H1 (cell line): ENCODE measurements at regions not wholly inside any gene's neighbourhood (a gene's known extent, or its start where the extent isn't known, plus 50 kb on each side); places are given as distances from the start of the nearest gene placed in this dataset.

ENCODE experiments used
- CTCF ChIA-PET: fragments of 300-600 bp; sonication (Branson Sonifier 250); formaldehyde crosslinking; loops from one replicate; lab custom pipeline; 2021; ENCODE audit not compliant: partially characterized antibody; lab: Charles Lee
- POLR2A ChIA-PET: fragments of 300-600 bp; sonication (Branson Sonifier 250); formaldehyde crosslinking; loops from one replicate; lab custom pipeline; 2021; ENCODE audit warnings: inconsistent platforms; ENCODE audit not compliant: partially characterized antibody; lab: Charles Lee
- DNase-seq, 2 experiments: peaks; one replicate each; pipeline versions ENCODE4 v3.0.0 to v3.0.0-alpha.2; 2010 to 2022; ENCODE audit warnings: low spot score in 2 of 2, low read depth in 1 of 2, mixed read lengths in 1 of 2
- FAIRE-seq: peaks from 2 replicates; lab custom pipeline; 2011; peaks lifted over from hg19 to GRCh38; lab: Jason Lieb, UNC
- H2AFZ ChIP-seq: 2 replicates; pipeline ENCODE4 v1.8.1; 2012; ENCODE audit warnings: low read length, inconsistent platforms
- H2AK5ac ChIP-seq: 2 replicates; pipeline ENCODE4 v1.6.1; 2013; ENCODE audit warnings: low read depth, low read length
- H2BK120ac ChIP-seq: replicated peaks from 2 replicates; pipeline ENCODE3; 2013; ENCODE audit warnings: low read depth, low read length, inconsistent platforms
- H2BK12ac ChIP-seq: 2 replicates; pipeline ENCODE4 v1.6.1; 2013; ENCODE audit warnings: low read depth, low read length
- H2BK15ac ChIP-seq: 2 replicates; pipeline ENCODE4 v1.6.1; 2013; ENCODE audit warnings: low read length
- H2BK20ac ChIP-seq: 2 replicates; pipeline ENCODE4 v1.6.1; 2013; ENCODE audit warnings: low read length
- H2BK5ac ChIP-seq: 2 replicates; pipeline ENCODE4 v1.6.1; 2013; ENCODE audit warnings: low read depth, low read length
- H3K14ac ChIP-seq: 2 replicates; pipeline ENCODE4 v1.6.1; 2013; ENCODE audit warnings: inconsistent platforms; ENCODE audit not compliant: insufficient read length
- H3K18ac ChIP-seq: 2 replicates; pipeline ENCODE4 v1.6.1; 2013; ENCODE audit warnings: low read length; ENCODE audit errors: extremely low read depth
- H3K23ac ChIP-seq: 2 replicates; pipeline ENCODE4 v1.6.1; 2013; ENCODE audit warnings: inconsistent platforms; ENCODE audit not compliant: insufficient read length
- H3K23me2 ChIP-seq: 2 replicates; pipeline ENCODE4 v1.6.1; 2013; ENCODE audit warnings: low read depth, low read length
- H3K27ac ChIP-seq: 2 replicates; pipeline ENCODE4 v1.6.1; 2011; ENCODE audit warnings: low read depth, low read length, inconsistent platforms
- H3K27me3 ChIP-seq, 4 experiments: replicated peaks in 1 of 4; 1 replicate in 1 of 4; 2 replicates in 3 of 4; pipeline versions ENCODE4 v1.6.1 to v1.8.1; 2011 to 2013; ENCODE audit warnings: low read length in 3 of 4, mild to moderate bottlenecking in 3 of 4, inconsistent platforms in 2 of 4, mixed read lengths in 2 of 4, moderate library complexity in 1 of 4; ENCODE audit not compliant: control insufficient read depth in 3 of 4, insufficient read depth in 3 of 4; ENCODE audit errors: extremely low read depth in 1 of 4
- H3K36me3 ChIP-seq, 4 experiments: 2 replicates each; pipeline versions ENCODE4 v1.6.1 to v1.8.1; 2011 to 2013; ENCODE audit warnings: mild to moderate bottlenecking in 4 of 4, low read length in 3 of 4, moderate library complexity in 2 of 4, control low read depth in 1 of 4, inconsistent platforms in 1 of 4; ENCODE audit not compliant: insufficient read depth in 4 of 4, control insufficient read depth in 2 of 4
- H3K4ac ChIP-seq: replicated peaks from 2 replicates; pipeline ENCODE3; 2013; ENCODE audit warnings: low read length, low read depth, mixed read lengths, inconsistent platforms; ENCODE audit not compliant: insufficient read length
- H3K4me1 ChIP-seq, 4 experiments: replicated peaks in 1 of 4; 1 replicate in 1 of 4; 2 replicates in 3 of 4; pipeline versions ENCODE4 v1.6.1 to v1.8.1; 2011 to 2013; ENCODE audit warnings: low read length in 3 of 4, inconsistent platforms in 2 of 4, mixed read lengths in 1 of 4; ENCODE audit not compliant: insufficient read depth in 4 of 4, control insufficient read depth in 3 of 4
- H3K4me2 ChIP-seq, 2 experiments: 2 replicates each; pipeline versions ENCODE4 v1.6.1 to v1.8.1; 2011 to 2013; ENCODE audit warnings: low read depth in 2 of 2, low read length in 2 of 2, control low read depth in 1 of 2, inconsistent platforms in 1 of 2, mild to moderate bottlenecking in 1 of 2; ENCODE audit not compliant: insufficient read depth in 1 of 2
- H3K4me3 ChIP-seq, 4 experiments: fragments of 200-600, 300-600 bp in 1 of 4; sonication (generic), shearing (Covaris generic), sonication (Bioruptor Twin) in 1 of 4; 2 replicates each; pipeline versions ENCODE4 v1.5.1 to v1.8.1; 2011 to 2016; ENCODE audit warnings: low read length in 4 of 4, low read depth in 3 of 4, control low read depth in 2 of 4, inconsistent platforms in 2 of 4, mild to moderate bottlenecking in 2 of 4, mixed read lengths in 1 of 4, moderate library complexity in 1 of 4; ENCODE audit not compliant: insufficient read depth in 2 of 4; ENCODE audit errors: extremely low read depth in 1 of 4
- H3K56ac ChIP-seq: replicated peaks from 2 replicates; pipeline ENCODE3; 2013; ENCODE audit warnings: low read depth, mild to moderate bottlenecking, mixed read lengths, low read length, inconsistent platforms; ENCODE audit not compliant: insufficient read length
- H3K79me1 ChIP-seq: 2 replicates; pipeline ENCODE4 v1.6.1; 2013; ENCODE audit warnings: low read depth, low read length, control low read depth
- H3K79me2 ChIP-seq, 2 experiments: 2 replicates each; pipeline versions ENCODE4 v1.6.1 to v1.8.1; 2012 to 2013; ENCODE audit warnings: low read length in 2 of 2, mild to moderate bottlenecking in 2 of 2, inconsistent platforms in 1 of 2; ENCODE audit not compliant: insufficient read depth in 2 of 2, control insufficient read depth in 1 of 2
- H3K9ac ChIP-seq, 4 experiments: replicated peaks in 1 of 4; 1 replicate in 1 of 4; 2 replicates in 3 of 4; pipeline versions ENCODE4 v1.6.1 to v1.8.1; 2011 to 2013; ENCODE audit warnings: low read depth in 3 of 4, low read length in 3 of 4, control low read depth in 2 of 4, mild to moderate bottlenecking in 2 of 4, moderate library complexity in 2 of 4, inconsistent platforms in 1 of 4; ENCODE audit errors: extremely low read depth in 1 of 4
- H3K9me3 ChIP-seq, 2 experiments: 2 replicates each; pipeline versions ENCODE4 v1.6.1 to v1.8.1; 2012 to 2013; ENCODE audit warnings: mild to moderate bottlenecking in 2 of 2, moderate library complexity in 2 of 2, control low read depth in 1 of 2, inconsistent platforms in 1 of 2, low read depth in 1 of 2, low read length in 1 of 2, mixed read lengths in 1 of 2; ENCODE audit not compliant: insufficient read depth in 2 of 2
- H4K20me1 ChIP-seq, 2 experiments: replicated peaks in 1 of 2; 2 replicates each; pipeline versions ENCODE3 to v1.8.1; 2011 to 2013; ENCODE audit warnings: inconsistent platforms in 2 of 2, low read length in 2 of 2, mild to moderate bottlenecking in 1 of 2; ENCODE audit not compliant: insufficient read depth in 2 of 2, control insufficient read depth in 1 of 2
- H4K5ac ChIP-seq: 2 replicates; pipeline ENCODE4 v1.6.1; 2013; ENCODE audit warnings: low read length, low read depth, mixed read lengths, inconsistent platforms; ENCODE audit not compliant: insufficient read length
- H4K8ac ChIP-seq: 2 replicates; pipeline ENCODE4 v1.8.0; 2013; ENCODE audit warnings: mild to moderate bottlenecking, moderate library complexity, low read length, inconsistent platforms; ENCODE audit not compliant: insufficient read depth; ENCODE audit errors: extremely low read depth
- H4K91ac ChIP-seq: replicated peaks from 2 replicates; pipeline ENCODE3; 2013; ENCODE audit warnings: low read length, mixed read lengths, inconsistent platforms; ENCODE audit not compliant: insufficient read length
- EZH2 ChIP-seq: fragments of 200-600 bp; sonication (generic); IDR thresholded peaks from 2 replicates; pipeline ENCODE4 v1.7.1; 2012; ENCODE audit warnings: low read depth, mild to moderate bottlenecking, moderate library complexity, low read length, inconsistent platforms; ENCODE audit not compliant: severe bottlenecking
- WGBS, 2 experiments: shearing (Covaris generic) in 1 of 2; methylation state at CpG; one replicate each; pipeline versions ENCODE4 v1.1.6 to v1.1.7; 2013 to 2015; ENCODE audit warnings: low lambda C conversion rate in 2 of 2, mixed read lengths in 2 of 2, inconsistent platforms in 1 of 2, low coverage in 1 of 2, missing lambda C conversion rate in 1 of 2; ENCODE audit not compliant: insufficient replicate concordance in 2 of 2, insufficient coverage in 1 of 2, insufficient read length in 1 of 2; ENCODE audit errors: extremely low coverage in 1 of 2, missing lambda C conversion rate in 1 of 2; 5-methylcytosine and 5-hydroxymethylcytosine counted together
- TF ChIP-seq, protein P1 (sequence below): IDR thresholded peaks from 2 replicates; pipeline ENCODE4 v1.6.1; 2011; ENCODE audit warnings: low read depth, mild to moderate bottlenecking, low read length; ENCODE audit not compliant: insufficient read depth

DNA sequence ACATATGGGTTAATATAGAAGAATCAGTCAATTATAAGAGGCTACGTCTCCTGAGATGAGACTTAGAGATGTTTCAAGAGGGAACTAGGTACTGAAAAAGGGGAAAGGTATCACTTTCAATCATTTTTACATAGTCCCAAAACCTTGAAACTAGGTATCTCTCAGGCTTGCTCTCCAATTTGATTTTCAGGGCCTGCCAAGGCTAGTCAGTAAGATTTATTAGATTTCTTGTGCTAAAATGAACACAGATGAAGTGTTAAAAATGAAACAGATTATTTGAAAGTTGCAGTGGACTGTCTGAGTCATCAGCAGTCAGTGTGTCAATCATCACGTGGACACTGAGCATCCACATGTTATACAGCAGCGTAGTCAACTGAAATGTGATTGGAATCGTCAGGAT, 591.1 kb downstream of the DTWD2 start:
- CTCF ChIA-PET, result interaction anchor here (0.6 kb wide), 1 partner anchor 303 kb away, joined by 4 read pairs; no protein-coding TSS in a partner anchor
- Histone ChIP-seq H3K4me3 (no peak overlapping the region), H3K4me1 (no peaks in the 10 kb centered on the region), H2BK12ac (no peak overlapping the region), H4K20me1 (no peaks in the 10 kb centered on the region), H3K27me3 (no peaks in the 10 kb centered on the region), H3K23me2 (no peaks in the 10 kb centered on the region), H4K91ac (no peak overlapping the region), H3K9me3 (no peaks in the 10 kb centered on the region), H3K4me2 (no peak overlapping the region), H2AFZ (no peak overlapping the region), H3K9ac (no peak overlapping the region), H3K14ac (no peak overlapping the region), H2BK5ac (no peak overlapping the region), H3K4ac (no peak overlapping the region), H3K18ac (no peak overlapping the region), H2BK20ac (no peak overlapping the region), H3K79me2 (no peaks in the 10 kb centered on the region), H4K5ac (no peak overlapping the region), H3K27ac (no peak overlapping the region), H2AK5ac (no peak overlapping the region), H2BK15ac (no peak overlapping the region), H2BK120ac (no peak overlapping the region), H3K23ac (no peak overlapping the region), H4K8ac (no peak overlapping the region), H3K79me1 (no peaks in the 10 kb centered on the region), H3K56ac (no peak overlapping the region), H3K36me3 (no peaks in the 10 kb centered on the region)
- POLR2A ChIA-PET, result no interaction called here
- 90% methylated on average over 4 of the region's 4 CpGs; no CpG with 5 or more reads in 1 of the 2 experiments for WGBS, 2 experiments
- TF ChIP-seq EZH2, result no peak
- TF ChIP-seq, protein P1, sequence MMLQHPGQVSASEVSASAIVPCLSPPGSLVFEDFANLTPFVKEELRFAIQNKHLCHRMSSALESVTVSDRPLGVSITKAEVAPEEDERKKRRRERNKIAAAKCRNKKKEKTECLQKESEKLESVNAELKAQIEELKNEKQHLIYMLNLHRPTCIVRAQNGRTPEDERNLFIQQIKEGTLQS, result no peak
- DNase-seq (no peak), FAIRE-seq (no peak)
